ENCODE measurements at regions not wholly inside any gene's neighbourhood (a gene's known extent, or its start where the extent isn't known, plus 50 kb on each side); places are given as distances from the start of the nearest gene placed in this dataset.

DNA sequence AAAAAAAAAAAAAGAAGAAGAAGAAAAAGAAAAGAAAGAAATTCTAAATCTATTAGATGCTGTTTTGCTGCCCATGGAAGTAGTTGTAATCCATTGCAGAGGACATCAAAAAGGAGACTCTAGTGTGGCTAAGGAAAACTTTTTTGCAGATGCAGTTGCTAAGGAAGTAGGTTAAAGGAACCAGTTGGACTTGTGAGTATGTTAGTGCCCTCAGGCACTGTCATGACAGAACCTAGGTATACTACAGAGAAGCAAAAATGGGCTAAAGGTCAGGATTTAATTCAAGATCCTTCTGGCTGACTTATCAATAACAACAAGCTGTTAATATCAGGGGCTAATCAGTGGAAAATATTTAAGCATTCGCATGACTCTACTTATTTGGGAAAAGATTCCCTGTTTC lies 1571.6 kb upstream of the FLRT2 start:
- no peak for TF ChIP-seq POLR2A (IDR thresholded peaks at IDR 0.05)
- TF ChIP-seq, protein P1, sequence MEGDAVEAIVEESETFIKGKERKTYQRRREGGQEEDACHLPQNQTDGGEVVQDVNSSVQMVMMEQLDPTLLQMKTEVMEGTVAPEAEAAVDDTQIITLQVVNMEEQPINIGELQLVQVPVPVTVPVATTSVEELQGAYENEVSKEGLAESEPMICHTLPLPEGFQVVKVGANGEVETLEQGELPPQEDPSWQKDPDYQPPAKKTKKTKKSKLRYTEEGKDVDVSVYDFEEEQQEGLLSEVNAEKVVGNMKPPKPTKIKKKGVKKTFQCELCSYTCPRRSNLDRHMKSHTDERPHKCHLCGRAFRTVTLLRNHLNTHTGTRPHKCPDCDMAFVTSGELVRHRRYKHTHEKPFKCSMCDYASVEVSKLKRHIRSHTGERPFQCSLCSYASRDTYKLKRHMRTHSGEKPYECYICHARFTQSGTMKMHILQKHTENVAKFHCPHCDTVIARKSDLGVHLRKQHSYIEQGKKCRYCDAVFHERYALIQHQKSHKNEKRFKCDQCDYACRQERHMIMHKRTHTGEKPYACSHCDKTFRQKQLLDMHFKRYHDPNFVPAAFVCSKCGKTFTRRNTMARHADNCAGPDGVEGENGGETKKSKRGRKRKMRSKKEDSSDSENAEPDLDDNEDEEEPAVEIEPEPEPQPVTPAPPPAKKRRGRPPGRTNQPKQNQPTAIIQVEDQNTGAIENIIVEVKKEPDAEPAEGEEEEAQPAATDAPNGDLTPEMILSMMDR (IDR thresholded peaks at IDR 0.05): no peak
